ENCODE measurements at regions not wholly inside any gene's neighbourhood (a gene's known extent, or its start where the extent isn't known, plus 50 kb on each side); places are given as distances from the start of the nearest gene placed in this dataset.

DNA sequence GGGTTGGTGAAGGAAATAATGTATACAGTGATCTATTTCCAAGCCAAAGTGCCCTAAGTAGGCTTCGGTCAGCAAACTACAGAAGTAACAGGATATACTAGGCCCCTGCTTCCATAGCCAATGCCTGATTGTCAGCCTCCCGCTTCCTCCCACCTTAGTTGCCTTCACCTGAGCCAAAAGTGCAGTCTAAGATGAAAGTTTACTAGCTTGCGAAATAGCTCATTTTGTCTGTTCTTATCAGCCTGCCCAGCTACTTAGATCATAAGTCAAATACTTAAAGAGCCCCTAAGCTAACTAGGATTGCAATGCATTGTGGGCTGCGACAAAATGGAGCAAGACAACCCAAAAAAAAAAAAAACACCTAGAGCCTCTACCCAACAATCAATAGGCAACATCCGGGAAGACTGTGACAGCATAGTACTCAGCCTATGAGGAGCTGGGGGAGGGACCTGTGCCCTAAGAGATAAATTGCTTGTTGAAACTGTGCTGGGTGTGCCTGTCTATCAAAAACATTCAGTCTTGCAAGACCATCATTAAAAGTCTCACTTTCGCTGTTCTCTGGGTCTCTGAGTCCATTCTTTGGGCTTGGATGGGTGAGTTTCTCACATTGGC, 454.7 kb upstream of the TSHZ3 start:
- Histone ChIP-seq H3K36me3 (ENCODE audit: control insufficient read depth in 2 of 2, extremely low read depth in 1 of 2, insufficient read depth in 2 of 2, low read length in 2 of 2) (no peaks in the 10 kb centered on the region), H2AFZ (ENCODE audit: control insufficient read depth, low read length) (no peak overlapping the region), H3K4me3 (ENCODE audit: control insufficient read depth in 2 of 3, extremely low read depth in 1 of 3, insufficient read depth in 2 of 3, low read depth in 1 of 3, low read length in 3 of 3) (no peak overlapping the region), H3K79me2 (ENCODE audit: control insufficient read depth, insufficient read depth, low read length) (no peaks in the 10 kb centered on the region), H3K9me1 (ENCODE audit: control insufficient read depth, extremely low read depth, insufficient read depth, low read length) (no peaks in the 10 kb centered on the region), H3K4me2 (ENCODE audit: control insufficient read depth, extremely low read depth, insufficient read depth, low read depth, low read length) (no peak overlapping the region), H3K9ac (ENCODE audit: control insufficient read depth, extremely low read depth, insufficient read depth, low read length) (no peak overlapping the region), H3K27me3 (ENCODE audit: control insufficient read depth, extremely low read depth, insufficient read depth, low read length) (no peaks in the 10 kb centered on the region), H3K27ac (ENCODE audit: control insufficient read depth, insufficient read depth, low read length) (no peak overlapping the region), H3K4me1 (ENCODE audit: control insufficient read depth, extremely low read depth, insufficient read depth, low read length) (no peaks in the 10 kb centered on the region), H4K20me1 (ENCODE audit: control insufficient read depth, extremely low read depth, insufficient read depth, low read length) (no peaks in the 10 kb centered on the region), H3K9me3 (ENCODE audit: control insufficient read depth, low read depth, low read length) (peaks cover 6% of the 10 kb centered on the region)
- TF ChIP-seq CTCF (optimal IDR thresholded peaks at IDR 0.05 in 1 of 3, IDR thresholded peaks at IDR 0.05 in 1 of 3, conservative IDR thresholded peaks at IDR 0.05 in 1 of 3; ENCODE audit: extremely low read depth in 1 of 3, insufficient read depth in 2 of 3, low read length in 3 of 3) (no peak), EZH2 (IDR thresholded peaks at IDR 0.05; ENCODE audit: low read length) (no peak)
- DNase-seq (ENCODE audit: low read depth, low spot score) (no peak), FAIRE-seq (no peak)
- dilution Hi-C loops (cut with MboI; ENCODE audit: extremely low pct_ligation_motif_present, low sequenced_read_pairs): loop anchor here (10.0 kb wide), 1 partner anchor 69 kb away; no protein-coding TSS in a partner anchor

GRCh38 chr19:31804668-31805067, 455.4 kb upstream of the TSHZ3 start:
- Histone ChIP-seq H4K20me1 (ENCODE audit: control insufficient read depth, extremely low read depth, insufficient read depth, low read length) (no peaks in the 10 kb centered on the region), H3K27ac (ENCODE audit: control insufficient read depth, insufficient read depth, low read length) (no peak overlapping the region), H3K4me1 (ENCODE audit: control insufficient read depth, extremely low read depth, insufficient read depth, low read length) (no peaks in the 10 kb centered on the region), H3K36me3 (ENCODE audit: control insufficient read depth in 2 of 2, extremely low read depth in 1 of 2, insufficient read depth in 2 of 2, low read length in 2 of 2) (no peaks in the 10 kb centered on the region), H2AFZ (ENCODE audit: control insufficient read depth, low read length) (no peak overlapping the region), H3K79me2 (ENCODE audit: control insufficient read depth, insufficient read depth, low read length) (no peaks in the 10 kb centered on the region), H3K9me1 (ENCODE audit: control insufficient read depth, extremely low read depth, insufficient read depth, low read length) (no peaks in the 10 kb centered on the region), H3K9ac (ENCODE audit: control insufficient read depth, extremely low read depth, insufficient read depth, low read length) (no peak overlapping the region), H3K4me3 (ENCODE audit: control insufficient read depth in 2 of 3, extremely low read depth in 1 of 3, insufficient read depth in 2 of 3, low read depth in 1 of 3, low read length in 3 of 3) (no peak overlapping the region), H3K27me3 (ENCODE audit: control insufficient read depth, extremely low read depth, insufficient read depth, low read length) (no peaks in the 10 kb centered on the region), H3K9me3 (ENCODE audit: control insufficient read depth, low read depth, low read length) (peaks cover 6% of the 10 kb centered on the region), H3K4me2 (ENCODE audit: control insufficient read depth, extremely low read depth, insufficient read depth, low read depth, low read length) (no peak overlapping the region)
- dilution Hi-C loops (cut with MboI; ENCODE audit: extremely low pct_ligation_motif_present, low sequenced_read_pairs): loop anchor here (5.0 to 10.0 kb wide), 3 partner anchors 52 to 70 kb away; no protein-coding TSS in a partner anchor
- TF ChIP-seq CTCF (optimal IDR thresholded peaks at IDR 0.05 in 1 of 3, IDR thresholded peaks at IDR 0.05 in 1 of 3, conservative IDR thresholded peaks at IDR 0.05 in 1 of 3; ENCODE audit: extremely low read depth in 1 of 3, insufficient read depth in 2 of 3, low read length in 3 of 3) (no peak), EZH2 (IDR thresholded peaks at IDR 0.05; ENCODE audit: low read length) (no peak)
- no peak for FAIRE-seq
- DNase-seq (ENCODE audit: low read depth, low spot score): no peak

Measured in keratinocyte (primary cell).